C4-2B (cell line): ENCODE measurements at regions not wholly inside any gene's neighbourhood (a gene's known extent, or its start where the extent isn't known, plus 50 kb on each side); places are given as distances from the start of the nearest gene placed in this dataset.
"Not testable (repeated sequence)": the region's sequence is repeated elsewhere in the genome, so short reads cannot be mapped to it uniquely, and the experiment has no call there.

Experiments used
- H3K27ac ChIP-seq: fragments of 450-650 bp; 2 replicates; pipeline ENCODE4 v1.5.1; 2017
- CTCF ChIP-seq: fragments of 450-650 bp; conservative IDR thresholded peaks from 2 replicates; pipeline ENCODE4 v1.5.1; 2017; ENCODE audit warnings: mild to moderate bottlenecking
- ZFX ChIP-seq: fragments of 450-650 bp; IDR thresholded peaks from 2 replicates; pipeline ENCODE4 v1.6.1; 2017

- no peak for TF ChIP-seq ZFX
- no peak for TF ChIP-seq CTCF
- no peak overlapping the region for H3K27ac ChIP-seq
Measured at GRCh38 chr1:68828013-68828412, 331.1 kb upstream of the DEPDC1 start.

GRCh38 chr1:68831281-68831680 is 334.4 kb upstream of the DEPDC1 start:
- no peak for TF ChIP-seq ZFX
- H3K27ac ChIP-seq = no peak overlapping the region

GRCh38 chr1:68848017-68848416 is 351.1 kb upstream of the DEPDC1 start:
- TF ChIP-seq ZFX (no peak), CTCF (no peak)
- no peak overlapping the region for H3K27ac ChIP-seq

GRCh38 chr1:68868606-68869005 is 371.7 kb upstream of the DEPDC1 start:
- TF ChIP-seq ZFX (no peak), CTCF (no peak)

GRCh38 chr1:68873144-68873543 is 376.3 kb upstream of the DEPDC1 start:
- no peak for TF ChIP-seq CTCF
- no peak for TF ChIP-seq ZFX
- no peak overlapping the region for H3K27ac ChIP-seq

More at GRCh38 chr1:68868606-68869005, 371.7 kb upstream of the DEPDC1 start:
- no peak overlapping the region for H3K27ac ChIP-seq

GRCh38 chr1:68881330-68882194 is 384.7 kb upstream of the DEPDC1 start:
- not testable (repeated sequence) for H3K27ac ChIP-seq

- TF ChIP-seq CTCF (no peak), ZFX (no peak)
- H3K27ac ChIP-seq = no peak overlapping the region
Measured at GRCh38 chr1:68889471-68889870, 392.6 kb upstream of the DEPDC1 start.

- TF ChIP-seq CTCF = no peak
- TF ChIP-seq ZFX = no peak
- no peak overlapping the region for H3K27ac ChIP-seq
Measured at GRCh38 chr1:68890736-68891135, 393.9 kb upstream of the DEPDC1 start.
